ENCODE measurements at regions not wholly inside any gene's neighbourhood (a gene's known extent, or its start where the extent isn't known, plus 50 kb on each side); places are given as distances from the start of the nearest gene placed in this dataset.

DNA sequence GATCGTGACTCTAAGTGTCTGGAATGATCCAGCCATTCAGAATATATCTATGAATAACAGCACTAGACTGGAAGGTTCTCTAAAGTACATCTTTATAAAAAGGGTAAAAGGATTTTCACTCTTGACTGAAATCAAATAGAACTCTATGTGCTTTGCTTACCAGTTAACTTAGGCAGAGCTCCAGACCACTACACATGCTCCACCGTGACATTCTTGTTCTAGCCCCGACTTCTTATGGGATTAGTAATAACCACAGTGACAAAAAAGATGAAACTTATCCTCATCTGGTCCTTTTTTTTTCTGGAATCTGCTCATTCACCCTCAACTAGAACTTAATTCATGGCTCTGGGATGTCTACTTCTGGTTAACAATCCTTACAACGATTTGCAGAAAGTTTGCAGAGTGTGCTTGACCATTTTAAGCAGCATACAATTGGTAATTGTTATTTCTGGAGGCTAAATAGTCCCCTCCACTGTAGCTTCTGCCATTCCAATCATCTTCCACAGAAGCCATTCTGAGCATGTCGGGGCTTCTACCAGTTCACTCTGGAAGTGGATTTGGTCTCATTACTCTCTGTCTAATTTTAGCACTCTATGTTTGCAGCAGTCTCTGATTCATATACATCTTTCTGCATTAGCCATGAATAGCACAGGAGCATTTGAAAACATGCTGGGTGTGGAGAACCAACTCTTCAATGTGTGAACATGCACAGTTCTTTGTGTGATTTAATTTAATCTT, 163.7 kb upstream of the CDC14C start:
- no peak for TF ChIP-seq EGR1 (IDR thresholded peaks at IDR 0.05; ENCODE audit: borderline replicate concordance in 1 of 2, low read depth in 2 of 2, low read length in 2 of 2)
- TF ChIP-seq, protein P1, sequence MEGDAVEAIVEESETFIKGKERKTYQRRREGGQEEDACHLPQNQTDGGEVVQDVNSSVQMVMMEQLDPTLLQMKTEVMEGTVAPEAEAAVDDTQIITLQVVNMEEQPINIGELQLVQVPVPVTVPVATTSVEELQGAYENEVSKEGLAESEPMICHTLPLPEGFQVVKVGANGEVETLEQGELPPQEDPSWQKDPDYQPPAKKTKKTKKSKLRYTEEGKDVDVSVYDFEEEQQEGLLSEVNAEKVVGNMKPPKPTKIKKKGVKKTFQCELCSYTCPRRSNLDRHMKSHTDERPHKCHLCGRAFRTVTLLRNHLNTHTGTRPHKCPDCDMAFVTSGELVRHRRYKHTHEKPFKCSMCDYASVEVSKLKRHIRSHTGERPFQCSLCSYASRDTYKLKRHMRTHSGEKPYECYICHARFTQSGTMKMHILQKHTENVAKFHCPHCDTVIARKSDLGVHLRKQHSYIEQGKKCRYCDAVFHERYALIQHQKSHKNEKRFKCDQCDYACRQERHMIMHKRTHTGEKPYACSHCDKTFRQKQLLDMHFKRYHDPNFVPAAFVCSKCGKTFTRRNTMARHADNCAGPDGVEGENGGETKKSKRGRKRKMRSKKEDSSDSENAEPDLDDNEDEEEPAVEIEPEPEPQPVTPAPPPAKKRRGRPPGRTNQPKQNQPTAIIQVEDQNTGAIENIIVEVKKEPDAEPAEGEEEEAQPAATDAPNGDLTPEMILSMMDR (IDR thresholded peaks at IDR 0.05 in 2 of 3, conservative IDR thresholded peaks at IDR 0.05 in 1 of 3; ENCODE audit: control insufficient read depth in 2 of 3, extremely low read depth in 1 of 3, insufficient read depth in 1 of 3, low read depth in 3 of 3, low read length in 3 of 3): no peak
- TF ChIP-seq JUNB (IDR thresholded peaks at IDR 0.05): no peak
